DMS153 treated with DMSO at 0.1 percent for 48 hours (cell line): ENCODE measurements at regions not wholly inside any gene's neighbourhood (a gene's known extent, or its start where the extent isn't known, plus 50 kb on each side); places are given as distances from the start of the nearest gene placed in this dataset.
"Not testable (repeated sequence)": the region's sequence is repeated elsewhere in the genome, so short reads cannot be mapped to it uniquely, and the experiment has no call there.

Experiments used
- DNase-seq: peaks from one replicate; lab custom pipeline; 2025; ENCODE audit not compliant: unreplicated experiment; lab: John Stamatoyannopoulos, UW

- DNase-seq = no peak
These were observed 109.9 kb upstream of the DAB2 start for GRCh38 chr5:39534690-39535089.

- DNase-seq = no peak
These were observed 109.0 kb upstream of the DAB2 start for GRCh38 chr5:39533749-39534148.

- no peak for DNase-seq
These were observed 107.7 kb upstream of the DAB2 start for GRCh38 chr5:39532511-39532910.

- no peak for DNase-seq
These were observed 106.5 kb upstream of the DAB2 start for GRCh38 chr5:39531306-39531705.

GRCh38 chr5:39526914-39527477 lies 102.2 kb upstream of the DAB2 start:
- DNase-seq = no peak

- DNase-seq = not testable (repeated sequence)
These were observed 101.0 kb upstream of the DAB2 start for GRCh38 chr5:39525781-39526180.

- DNase-seq = no peak
These were observed 100.5 kb upstream of the DAB2 start for GRCh38 chr5:39525271-39525670.

GRCh38 chr5:39523821-39524220 lies 99.0 kb upstream of the DAB2 start:
- no peak for DNase-seq

GRCh38 chr5:39521940-39522590 lies 97.3 kb upstream of the DAB2 start:
- DNase-seq = no peak

GRCh38 chr5:39521098-39521860 lies 96.5 kb upstream of the DAB2 start:
- no peak for DNase-seq

GRCh38 chr5:39520232-39520572 lies 95.4 kb upstream of the DAB2 start:
- DNase-seq = no peak

- DNase-seq = no peak
These were observed 94.9 kb upstream of the DAB2 start for GRCh38 chr5:39519566-39520231.

GRCh38 chr5:39519079-39519478 lies 94.3 kb upstream of the DAB2 start:
- no peak for DNase-seq

- DNase-seq = no peak
These were observed 93.7 kb upstream of the DAB2 start for GRCh38 chr5:39518516-39518915.

GRCh38 chr5:39517800-39518199 lies 93.0 kb upstream of the DAB2 start:
- no peak for DNase-seq

- DNase-seq = no peak
These were observed 91.1 kb upstream of the DAB2 start for GRCh38 chr5:39515881-39516280.

- DNase-seq = no peak
These were observed 88.5 kb upstream of the DAB2 start for GRCh38 chr5:39513236-39513635.

- no peak for DNase-seq
These were observed 81.4 kb upstream of the DAB2 start for GRCh38 chr5:39506211-39506610.

- no peak for DNase-seq
These were observed 81.0 kb upstream of the DAB2 start for GRCh38 chr5:39505791-39506190.

- no peak for DNase-seq
These were observed 80.6 kb upstream of the DAB2 start for GRCh38 chr5:39505363-39505762.

GRCh38 chr5:39503155-39503554 lies 78.4 kb upstream of the DAB2 start:
- no peak for DNase-seq

- no peak for DNase-seq
These were observed 77.9 kb upstream of the DAB2 start for GRCh38 chr5:39502704-39503103.
